ENCODE measurements at regions not wholly inside any gene's neighbourhood (a gene's known extent, or its start where the extent isn't known, plus 50 kb on each side); places are given as distances from the start of the nearest gene placed in this dataset.
"Not testable (repeated sequence)": the region's sequence is repeated elsewhere in the genome, so short reads cannot be mapped to it uniquely, and the experiment has no call there.

DNA sequence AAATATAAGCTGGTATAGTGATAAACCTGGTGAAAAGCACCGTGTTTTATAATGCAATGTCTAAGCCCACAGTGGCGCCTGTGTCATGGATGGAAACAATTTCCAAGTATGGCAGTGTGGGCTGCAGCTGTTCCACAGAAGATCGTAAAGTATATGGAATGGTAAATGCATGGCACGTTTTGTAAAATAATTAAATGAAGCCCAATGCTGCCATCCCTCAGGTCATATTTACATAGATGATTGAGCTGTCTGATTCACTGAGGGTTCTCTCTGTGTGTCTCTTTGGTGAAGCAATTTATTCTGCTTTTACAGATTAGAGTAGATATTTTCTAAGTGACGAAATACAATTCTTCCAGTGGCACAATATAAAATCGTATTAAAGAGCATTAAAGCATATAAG is 164.8 kb downstream of the ASMT start:
- no peak for DNase-seq

- no peak for DNase-seq
Observed at GRCh38 chrX:1781766-1782165, 166.9 kb downstream of the ASMT start.

DNA sequence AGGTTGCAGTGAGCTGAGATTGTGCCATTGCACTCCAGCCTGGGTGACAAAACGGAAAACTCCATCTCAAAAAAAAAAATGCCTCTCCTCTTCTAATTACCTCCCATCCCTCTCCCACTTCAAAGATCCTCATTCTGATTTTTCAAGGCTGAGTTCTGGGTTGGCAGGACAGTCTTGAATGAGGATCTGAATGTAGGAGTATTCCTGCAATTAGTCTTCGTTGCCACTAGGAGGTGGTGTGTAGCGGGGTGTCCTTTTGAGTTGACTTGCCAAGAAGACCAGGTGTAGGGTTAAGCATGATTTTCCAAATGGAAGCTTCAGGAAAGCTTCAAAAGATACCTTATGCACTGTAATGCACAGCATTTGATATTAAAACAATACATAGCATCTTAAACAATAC is 169.9 kb downstream of the ASMT start:
- no peak for DNase-seq

GRCh38 chrX:1788300-1788911 is 173.5 kb downstream of the ASMT start:
- no peak for DNase-seq

GRCh38 chrX:1792636-1793035 is 177.8 kb downstream of the ASMT start:
- no peak for DNase-seq

- DNase-seq, result no peak
Observed at GRCh38 chrX:1794586-1794985, 179.7 kb downstream of the ASMT start.

- no peak for DNase-seq
Observed at GRCh38 chrX:1802912-1803311, 188.1 kb downstream of the ASMT start.

DNA sequence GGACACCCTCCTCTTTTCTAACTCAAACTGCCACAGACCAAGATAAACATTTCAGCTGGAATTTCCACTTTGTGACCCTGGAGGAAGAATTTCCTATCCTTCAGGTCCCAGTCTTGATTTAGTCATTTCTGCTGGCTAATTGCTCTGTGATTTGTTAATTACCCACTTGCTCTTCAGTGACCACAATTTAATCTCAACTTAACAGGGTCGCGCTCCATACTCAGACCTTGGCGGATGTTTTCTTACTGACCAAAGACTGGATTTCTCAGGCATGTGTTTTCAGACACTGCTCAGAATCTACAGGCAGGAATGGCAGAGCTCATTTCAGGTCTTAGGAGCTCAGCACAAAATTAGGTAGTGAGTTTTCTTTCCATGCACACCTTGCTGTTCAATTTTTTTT is 188.9 kb downstream of the ASMT start:
- DNase-seq, result no peak

DNA sequence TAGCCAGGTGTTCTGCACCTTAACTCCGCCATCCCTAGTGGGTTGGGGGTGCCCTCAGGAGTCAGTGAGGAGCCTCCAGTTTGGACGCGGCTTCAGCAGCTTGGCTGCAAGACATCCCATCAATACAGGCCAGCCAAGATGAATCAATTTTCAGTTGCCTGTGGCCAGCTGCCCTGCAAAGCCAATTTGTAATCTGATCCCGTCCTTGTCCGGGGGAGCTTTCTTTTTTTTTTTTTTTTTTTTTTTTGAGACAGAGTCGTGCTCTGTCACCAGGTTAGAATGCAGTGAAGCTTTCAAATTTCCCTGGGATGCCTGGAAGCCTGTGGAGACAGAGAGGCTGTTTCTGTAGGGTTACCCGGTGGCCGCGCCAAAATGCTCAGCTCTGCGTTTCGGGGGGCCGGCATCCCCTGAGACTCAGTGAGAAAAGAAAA is 192.5 kb downstream of the ASMT start:
- DNase-seq, result no peak

DNA sequence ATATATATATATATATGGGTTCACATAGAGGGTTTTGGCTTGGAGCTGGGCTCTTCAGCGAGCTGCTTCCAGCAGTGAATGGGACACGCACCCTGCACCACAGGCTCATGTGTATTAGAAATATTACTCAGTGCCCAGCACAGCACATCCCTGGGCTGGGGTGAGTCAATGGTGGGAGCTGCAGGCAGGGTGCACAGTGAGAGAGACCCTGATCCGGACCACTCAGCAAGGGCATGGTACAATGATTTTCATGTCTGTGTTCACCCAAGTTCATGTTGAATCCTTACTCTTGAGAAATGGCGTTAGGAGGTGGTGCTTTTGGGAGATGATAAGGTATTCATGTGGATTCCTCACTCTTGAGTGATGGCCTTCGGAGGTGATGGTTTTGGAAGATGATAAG is 194.7 kb downstream of the ASMT start:
- DNase-seq, result no peak

DNA sequence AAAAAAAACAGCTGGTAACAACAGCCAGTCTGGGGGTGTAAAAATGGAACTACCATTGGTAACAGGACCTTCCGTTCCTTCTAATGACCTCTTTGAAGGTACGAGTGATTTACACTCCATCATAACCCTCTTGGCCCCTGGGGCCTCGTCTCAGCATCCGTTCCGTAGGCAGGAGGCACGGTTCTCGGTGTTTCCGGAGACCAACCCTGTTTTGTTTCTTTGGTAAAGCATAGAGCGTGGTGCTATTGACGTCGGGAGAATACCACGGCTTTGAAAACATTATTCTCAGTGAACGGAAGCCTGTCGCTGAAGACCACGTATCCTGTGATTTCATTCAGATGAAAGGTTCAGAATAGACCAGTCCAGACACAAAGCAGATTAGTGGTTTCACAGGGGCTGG is 198.9 kb downstream of the ASMT start:
- DNase-seq, result no peak

DNA sequence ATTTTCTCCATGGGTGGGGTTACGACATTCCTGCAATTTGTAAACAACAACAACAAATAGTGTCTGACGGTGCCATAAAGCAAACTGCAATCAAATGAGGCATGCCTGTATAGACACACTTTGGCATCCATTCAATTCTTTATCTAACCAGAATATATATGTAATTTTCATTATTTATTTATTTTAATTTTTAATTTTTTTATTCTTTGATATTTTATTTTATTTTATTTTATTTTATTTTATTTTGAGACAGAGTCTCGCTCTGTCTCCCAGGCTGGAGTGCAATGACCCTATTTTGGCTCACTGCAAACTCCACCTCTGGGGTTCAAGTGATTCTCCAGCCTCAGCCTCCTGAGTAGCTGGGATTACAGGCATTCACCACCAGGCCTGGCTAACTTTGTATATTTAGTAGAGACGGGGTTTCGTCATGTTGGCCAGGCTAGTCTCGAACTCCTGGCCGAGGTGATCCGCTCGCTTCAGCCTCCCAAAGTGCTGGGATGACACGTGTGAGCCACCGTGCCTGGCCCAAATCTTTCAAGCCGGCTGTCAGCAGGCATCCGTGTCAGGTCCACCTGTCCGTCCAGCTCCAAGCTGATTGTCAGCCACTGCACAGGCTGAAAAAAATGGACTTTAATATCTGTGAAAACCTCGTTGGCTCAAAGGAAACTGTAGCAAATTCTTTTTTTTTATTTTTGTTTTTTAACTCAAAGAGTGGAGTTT is 200.8 kb downstream of the ASMT start:
- no peak for DNase-seq

DNA sequence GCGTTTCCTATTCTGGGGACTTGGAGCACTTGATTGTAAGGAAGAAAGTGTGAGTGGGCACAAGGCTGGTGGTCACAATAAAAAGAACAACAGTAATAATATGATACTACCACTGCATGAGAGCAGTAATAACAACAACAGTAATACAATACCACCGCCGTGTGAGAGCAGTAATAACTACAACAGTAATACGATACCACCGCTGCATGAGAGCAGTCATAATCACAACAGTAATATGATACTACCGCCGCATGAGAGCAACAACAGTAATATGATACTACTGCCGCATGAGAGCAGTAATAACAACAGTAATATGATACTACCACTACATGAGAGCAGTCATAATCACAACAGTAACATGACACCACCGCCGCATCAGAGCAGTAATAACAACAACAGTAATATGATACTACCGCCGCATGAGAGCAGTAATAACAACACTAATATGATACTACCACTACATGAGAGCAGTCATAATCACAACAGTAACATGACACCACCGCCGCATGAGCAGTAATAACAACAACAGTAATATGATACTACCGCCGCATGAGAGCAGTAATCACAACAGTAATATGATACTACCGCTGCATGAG is 201.6 kb downstream of the ASMT start:
- not testable (repeated sequence) for DNase-seq

GRCh38 chrX:1821846-1822245 is 207.0 kb downstream of the ASMT start:
- DNase-seq, result no peak

GRCh38 chrX:1824855-1825254 is 210.0 kb downstream of the ASMT start:
- DNase-seq, result no peak

GRCh38 chrX:1833656-1834360 is 218.9 kb downstream of the ASMT start:
- DNase-seq, result no peak

- DNase-seq, result no peak
Observed at GRCh38 chrX:1835056-1835455, 220.2 kb downstream of the ASMT start.

DNA sequence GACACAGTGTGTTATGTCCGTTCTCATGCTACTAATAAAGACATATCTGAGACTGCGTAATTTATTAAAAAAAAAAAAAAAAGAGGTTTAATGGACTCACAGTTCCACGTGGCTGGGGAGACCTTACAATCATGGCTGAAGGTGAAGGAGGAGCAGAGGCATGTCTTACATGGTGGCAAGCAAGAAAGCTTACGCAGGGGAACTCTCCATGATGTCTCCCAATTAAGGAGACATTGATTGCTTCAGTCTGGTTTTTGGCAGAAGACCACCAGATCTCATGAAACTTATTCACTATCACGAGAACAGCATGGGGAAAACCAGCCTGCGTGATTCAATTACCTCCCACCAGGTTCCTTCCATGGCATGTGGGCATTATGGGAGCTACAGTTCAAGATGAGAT is 221.8 kb downstream of the ASMT start:
- DNase-seq, result no peak

DNA sequence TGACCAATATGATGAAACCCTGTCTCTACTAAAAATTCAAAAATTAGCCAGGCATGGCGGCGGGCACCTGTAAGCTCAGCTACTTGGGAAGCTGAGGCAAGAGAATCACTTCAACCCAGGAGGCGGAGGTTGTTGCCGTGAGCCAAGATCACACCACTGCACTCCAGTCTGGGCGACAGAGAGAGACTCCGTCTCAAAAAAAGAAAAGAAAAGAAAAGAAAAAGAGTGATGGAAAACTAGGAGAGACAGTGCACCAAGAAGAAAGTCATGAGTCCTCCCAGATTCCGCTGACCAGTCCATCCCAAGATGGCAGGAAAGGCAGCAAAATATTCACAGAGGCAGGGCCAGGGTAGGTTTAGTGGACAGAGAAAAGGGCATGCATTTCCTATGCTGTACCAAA is 226.9 kb downstream of the ASMT start:
- no peak for DNase-seq

- not testable (repeated sequence) for DNase-seq
Observed at GRCh38 chrX:1847000-1847399, 232.1 kb downstream of the ASMT start.

- not testable (repeated sequence) for DNase-seq
Observed at GRCh38 chrX:1847790-1848189, 232.9 kb downstream of the ASMT start.

GRCh38 chrX:1851527-1851926 is 236.7 kb downstream of the ASMT start:
- no peak for DNase-seq

DNA sequence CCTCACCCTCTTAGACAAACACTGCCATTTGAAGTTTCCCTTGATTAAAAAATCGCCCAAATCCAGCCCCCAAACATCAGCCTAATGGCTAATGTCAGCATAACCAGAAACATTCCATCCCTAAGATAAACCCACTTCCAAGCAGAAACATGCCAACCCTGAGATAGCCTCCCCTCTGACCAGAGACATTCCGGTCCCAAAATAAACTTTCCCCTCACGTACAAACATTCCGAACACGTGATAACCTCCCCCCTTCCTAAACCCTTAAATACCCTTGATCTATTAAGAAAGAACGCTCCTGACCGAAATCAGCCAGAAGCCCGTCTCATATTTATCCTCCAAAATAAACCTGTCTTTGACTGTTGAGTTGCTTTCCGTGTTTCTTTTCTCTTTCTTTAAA is 237.2 kb downstream of the ASMT start:
- no peak for DNase-seq

DNA sequence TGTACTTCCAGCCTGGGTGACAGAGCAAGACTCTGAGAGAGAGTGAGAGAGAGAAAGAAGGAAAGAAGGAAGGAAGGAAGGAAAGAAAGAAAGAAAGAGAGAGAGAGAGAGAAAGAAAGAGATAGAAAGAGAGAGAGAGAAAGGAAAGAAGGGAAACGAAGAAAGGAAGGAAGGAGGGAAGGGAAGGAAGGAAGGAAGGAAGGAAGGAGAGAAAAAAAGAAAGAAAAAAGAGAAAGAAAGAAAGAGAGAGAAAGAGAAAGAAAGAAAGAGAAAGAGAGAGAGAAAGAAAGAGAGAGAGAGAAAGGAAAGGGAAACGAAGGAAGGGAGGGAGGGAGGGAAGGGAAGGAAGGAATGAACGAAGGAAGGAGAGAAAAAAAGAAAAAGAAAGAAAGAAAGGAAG is 238.6 kb downstream of the ASMT start:
- DNase-seq, result no peak

Measured in NCI-H1436 treated with DMSO at 0.1 percent for 48 hours (cell line).